Panc1 (cell line): ENCODE measurements at regions not wholly inside any gene's neighbourhood (a gene's known extent, or its start where the extent isn't known, plus 50 kb on each side); places are given as distances from the start of the nearest gene placed in this dataset.

Experiments used
- ATAC-seq: fragments of 200-7000 bp; cut with Tn5 transposase; 2 replicates; pipeline ENCODE4 v1.9.1; 2020; ENCODE audit warnings: mild to moderate bottlenecking, moderate library complexity
- BruUV-seq: library from RNA; stranded (reverse); fragments of 400-500 nt; replicated peaks from 2 replicates; lab custom pipeline; 2021; lab: Mats Ljungman, UMichigan
- CTCF ChIA-PET: fragments of 300-600 bp; sonication (Branson Sonifier 250); formaldehyde crosslinking; loops from one replicate; lab custom pipeline; 2022; ENCODE audit warnings: antibody characterized with exemption; lab: Charles Lee
- POLR2A ChIA-PET: fragments of 300-600 bp; sonication (Branson Sonifier 250); formaldehyde crosslinking; loops from one replicate; lab custom pipeline; 2022; ENCODE audit warnings: antibody characterized with exemption; lab: Charles Lee
- DNase-seq: peaks from one replicate; pipeline ENCODE4 v3.0.0-alpha.2; 2010; ENCODE audit warnings: low read depth, low spot score
- H3K27ac ChIP-seq: 2 replicates; pipeline ENCODE4 v1.5.1; 2011; ENCODE audit warnings: mild to moderate bottlenecking, low read length, inconsistent platforms
- H3K27me3 ChIP-seq: fragments of 200-500 bp; sonication (Bioruptor generic); 2 replicates; pipeline ENCODE4 v1.6.0; 2014; ENCODE audit warnings: low read length, inconsistent platforms; ENCODE audit not compliant: control insufficient read depth, insufficient read depth
- H3K36me3 ChIP-seq: fragments of 200-500 bp; sonication (Bioruptor generic); 2 replicates; pipeline ENCODE4 v1.5.1; 2014; ENCODE audit warnings: inconsistent platforms, mild to moderate bottlenecking, low read length, moderate library complexity; ENCODE audit not compliant: control insufficient read depth, insufficient read depth
- H3K4me1 ChIP-seq: 2 replicates; pipeline ENCODE4 v1.5.1; 2011; ENCODE audit warnings: inconsistent platforms, mild to moderate bottlenecking, low read length, moderate library complexity; ENCODE audit not compliant: control insufficient read depth, insufficient read depth
- H3K4me3 ChIP-seq, 2 experiments: 2 replicates each; pipeline ENCODE4 v1.5.1; 2011 to 2012; ENCODE audit warnings: low read depth in 2 of 2, low read length in 2 of 2, mild to moderate bottlenecking in 2 of 2, inconsistent platforms in 1 of 2, moderate library complexity in 1 of 2
- H3K9me3 ChIP-seq: fragments of 200-500 bp; sonication (Bioruptor generic); 2 replicates; pipeline ENCODE4 v1.5.1; 2014; ENCODE audit warnings: low read depth, mild to moderate bottlenecking, inconsistent platforms, low read length, moderate library complexity; ENCODE audit not compliant: control insufficient read depth, insufficient read depth
- CTCF ChIP-seq: fragments of 450-650 bp; IDR thresholded peaks from 2 replicates; pipeline ENCODE4 v1.5.1; 2017; ENCODE audit warnings: mild to moderate bottlenecking
- POLR2AphosphoS5 ChIP-seq: IDR thresholded peaks from 2 replicates; pipeline ENCODE4 v1.6.1; 2012; ENCODE audit warnings: mild to moderate bottlenecking, low read depth, low read length, moderate library complexity
- REST ChIP-seq, 2 experiments: IDR thresholded peaks; 2 replicates each; pipeline ENCODE4 v1.6.1; 2011 to 2012; ENCODE audit warnings: low read depth in 2 of 2, control low read depth in 1 of 2, low read length in 1 of 2, mild to moderate bottlenecking in 1 of 2, moderate library complexity in 1 of 2; ENCODE audit not compliant: insufficient read depth in 1 of 2
- SIN3A ChIP-seq: IDR thresholded peaks from 2 replicates; pipeline ENCODE4 v1.6.1; 2012; ENCODE audit warnings: low read depth, mild to moderate bottlenecking, low read length, moderate library complexity, borderline replicate concordance; ENCODE audit not compliant: insufficient read depth
- TCF7L2 ChIP-seq: IDR thresholded peaks from 2 replicates; pipeline ENCODE4 v1.6.1; 2011; ENCODE audit warnings: mild to moderate bottlenecking, low read depth, low read length, inconsistent platforms
- in situ Hi-C: cut with HindIII; loops from 2 replicates; pipeline ENCODE4 v1.10.0; 2016; ENCODE audit warnings: low sequenced_read_pairs, low pct_unique_long_range_greater_than_20kb
- intact Hi-C: fragments of 100-400 bp; cut with micrococcal nuclease; formaldehyde crosslinking; loops from one replicate; pipeline ENCODE4 v1.10.0; 2022; ENCODE audit not compliant: unreplicated experiment

GRCh38 chr7:89511900-89512299, 642.4 kb upstream of the STEAP1 start:
- CTCF ChIA-PET, result no interaction called here
- H3K27me3 ChIP-seq, result no peaks in the 10 kb centered on the region
- POLR2A ChIA-PET, result no interaction called here
- H3K4me3 ChIP-seq, result no peak overlapping the region
- H3K36me3 ChIP-seq, result no peaks in the 10 kb centered on the region
- ATAC-seq (no peak), DNase-seq (no peak)
- no peak overlapping the region for H3K27ac ChIP-seq
- intact Hi-C loops (no loop called here), in situ Hi-C loops (no loop called here)
- H3K4me1 ChIP-seq, result no peaks in the 10 kb centered on the region
- BruUV-seq, result no TSS peak
- H3K9me3 ChIP-seq, result no peaks in the 10 kb centered on the region
- TF ChIP-seq POLR2AphosphoS5, result no peak
- TF ChIP-seq SIN3A, result no peak
- TF ChIP-seq CTCF, result no peak
- TF ChIP-seq TCF7L2, result no peak
- TF ChIP-seq REST (IDR thresholded peaks at IDR 0.05; ENCODE audit: insufficient read depth in 1 of 2, low read depth in 2 of 2, low read length in 1 of 2), result no peak

GRCh38 chr7:89514970-89515369, 639.3 kb upstream of the STEAP1 start:
- intact Hi-C loops, result no loop called here
- POLR2A ChIA-PET, result no interaction called here
- BruUV-seq, result no TSS peak

More at GRCh38 chr7:89514970-89515369, 639.3 kb upstream of the STEAP1 start:
- in situ Hi-C loops, result no loop called here
- CTCF ChIA-PET, result no interaction called here
- H3K27me3 ChIP-seq, result no peaks in the 10 kb centered on the region
- H3K27ac ChIP-seq, result no peak overlapping the region
- H3K9me3 ChIP-seq, result no peaks in the 10 kb centered on the region
- H3K4me3 ChIP-seq, result no peak overlapping the region
- no peaks in the 10 kb centered on the region for H3K4me1 ChIP-seq
- no peak for DNase-seq
- H3K36me3 ChIP-seq, result no peaks in the 10 kb centered on the region
- ATAC-seq, result no peak
- no peak for TF ChIP-seq REST (IDR thresholded peaks at IDR 0.05; ENCODE audit: insufficient read depth in 1 of 2, low read depth in 2 of 2, low read length in 1 of 2)
- no peak for TF ChIP-seq CTCF
- TF ChIP-seq POLR2AphosphoS5, result no peak
- no peak for TF ChIP-seq SIN3A
- TF ChIP-seq TCF7L2, result no peak
